ENCODE measurements at regions not wholly inside any gene's neighbourhood (a gene's known extent, or its start where the extent isn't known, plus 50 kb on each side); places are given as distances from the start of the nearest gene placed in this dataset.

GRCh38 chr12:90628213-90628612, 326.8 kb downstream of the CCER1 start:
- DNase-seq (ENCODE audit: insufficient read length) (no peak), FAIRE-seq (no peak)
- no peak for TF ChIP-seq TAF1 (IDR thresholded peaks at IDR 0.05; ENCODE audit: borderline replicate concordance, low read depth, low read length)
- no peak for TF ChIP-seq POLR2AphosphoS5 (IDR thresholded peaks at IDR 0.05; ENCODE audit: low read depth, low read length)
- TF ChIP-seq POLR2A (IDR thresholded peaks at IDR 0.05; ENCODE audit: low read depth, low read length), result no peak

- FAIRE-seq (no peak), DNase-seq (ENCODE audit: insufficient read length) (no peak)
- no peak for TF ChIP-seq POLR2AphosphoS5 (IDR thresholded peaks at IDR 0.05; ENCODE audit: low read depth, low read length)
- no peak for TF ChIP-seq POLR2A (IDR thresholded peaks at IDR 0.05; ENCODE audit: low read depth, low read length)
- TF ChIP-seq TAF1 (IDR thresholded peaks at IDR 0.05; ENCODE audit: borderline replicate concordance, low read depth, low read length), result no peak
These were observed 327.6 kb downstream of the CCER1 start for GRCh38 chr12:90627180-90627896.

DNA sequence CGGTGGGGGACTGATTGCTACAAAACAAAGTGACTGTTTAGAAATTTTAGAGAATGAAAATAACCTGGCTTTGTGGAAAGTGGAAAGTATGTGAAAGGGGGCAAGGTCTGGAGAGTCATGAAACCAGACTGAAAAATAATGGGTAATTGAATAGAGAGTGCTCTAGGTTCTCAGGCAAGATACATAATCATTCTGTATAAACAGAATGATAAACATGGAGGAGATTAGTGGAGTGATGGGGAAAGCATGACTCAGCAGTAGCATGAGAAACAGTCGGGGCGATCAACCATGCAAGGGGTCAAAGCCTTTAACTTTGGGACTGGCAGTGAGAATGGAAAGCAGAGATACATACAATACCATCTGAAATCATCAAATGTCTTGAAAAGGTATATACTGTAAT, 332.5 kb downstream of the CCER1 start:
- no peak for TF ChIP-seq POLR2A (IDR thresholded peaks at IDR 0.05; ENCODE audit: low read depth, low read length)
- no peak for TF ChIP-seq POLR2AphosphoS5 (IDR thresholded peaks at IDR 0.05; ENCODE audit: low read depth, low read length)
- no peak for TF ChIP-seq TAF1 (IDR thresholded peaks at IDR 0.05; ENCODE audit: borderline replicate concordance, low read depth, low read length)
- FAIRE-seq, result no peak
- no peak for DNase-seq (ENCODE audit: insufficient read length)

DNA sequence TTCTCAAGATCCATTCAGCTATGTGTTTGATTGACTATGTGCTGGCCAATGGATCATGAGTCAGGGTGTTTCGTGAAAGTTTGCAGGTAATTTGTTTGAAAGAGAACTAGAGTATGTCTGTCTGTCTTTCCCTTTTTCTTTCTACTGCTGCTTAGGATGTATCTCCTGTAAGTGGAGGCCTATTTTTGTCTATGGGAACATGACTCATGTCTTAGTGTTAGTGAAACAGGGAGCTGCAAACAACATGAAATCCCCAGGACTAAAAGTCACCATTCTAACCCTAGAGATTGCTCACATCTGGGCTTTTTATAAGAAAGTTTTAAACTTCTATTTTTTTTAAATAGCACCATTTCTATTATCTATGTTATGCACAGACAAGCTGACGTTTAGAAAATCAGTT, 333.0 kb downstream of the CCER1 start:
- DNase-seq (ENCODE audit: insufficient read length), result no peak
- no peak for FAIRE-seq
- TF ChIP-seq POLR2AphosphoS5 (IDR thresholded peaks at IDR 0.05; ENCODE audit: low read depth, low read length), result no peak
- TF ChIP-seq POLR2A (IDR thresholded peaks at IDR 0.05; ENCODE audit: low read depth, low read length), result no peak
- no peak for TF ChIP-seq TAF1 (IDR thresholded peaks at IDR 0.05; ENCODE audit: borderline replicate concordance, low read depth, low read length)

DNA sequence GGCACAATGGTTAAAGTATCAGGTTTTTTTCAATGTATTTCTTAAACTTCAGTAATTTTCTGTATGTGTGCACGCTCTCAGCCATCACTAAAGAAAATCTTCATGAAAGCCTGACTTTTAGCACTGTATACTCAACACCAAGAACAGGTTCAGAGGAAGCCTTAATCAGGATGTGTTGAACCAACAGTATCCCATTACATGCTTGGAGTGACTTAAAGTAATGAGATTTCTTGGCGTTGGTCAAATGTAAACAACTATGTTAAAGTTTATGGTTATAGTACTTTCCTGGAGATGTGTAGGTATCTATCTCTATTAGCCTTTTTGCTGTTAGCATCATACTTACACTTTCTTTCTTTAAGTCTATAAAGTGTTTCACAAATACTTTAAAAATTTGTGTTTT, 335.0 kb downstream of the CCER1 start:
- TF ChIP-seq POLR2AphosphoS5 (IDR thresholded peaks at IDR 0.05; ENCODE audit: low read depth, low read length) (no peak), TAF1 (IDR thresholded peaks at IDR 0.05; ENCODE audit: borderline replicate concordance, low read depth, low read length) (no peak), POLR2A (IDR thresholded peaks at IDR 0.05; ENCODE audit: low read depth, low read length) (no peak)
- FAIRE-seq, result no peak

DNA sequence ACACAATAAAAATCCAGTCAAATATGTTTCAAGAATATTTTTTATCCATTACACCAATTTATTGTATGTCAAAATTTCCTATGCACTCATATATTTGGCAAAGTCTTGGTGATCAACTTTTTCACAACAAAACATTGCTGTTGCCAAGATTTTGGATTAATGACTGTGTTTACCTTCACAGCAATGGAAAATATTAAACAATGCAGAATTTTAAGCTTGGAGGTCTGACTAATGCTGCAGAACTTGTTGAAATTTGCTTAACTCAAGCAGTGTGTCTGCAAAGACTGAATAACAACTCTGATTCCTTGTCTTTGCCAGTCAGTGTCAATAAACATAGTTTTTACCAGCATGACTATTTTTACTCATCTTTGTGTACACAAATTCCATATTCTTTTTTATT, 336.4 kb downstream of the CCER1 start:
- no peak for TF ChIP-seq POLR2A (IDR thresholded peaks at IDR 0.05; ENCODE audit: low read depth, low read length)
- TF ChIP-seq TAF1 (IDR thresholded peaks at IDR 0.05; ENCODE audit: borderline replicate concordance, low read depth, low read length), result no peak
- no peak for TF ChIP-seq POLR2AphosphoS5 (IDR thresholded peaks at IDR 0.05; ENCODE audit: low read depth, low read length)
- no peak for DNase-seq (ENCODE audit: insufficient read length)
- no peak for FAIRE-seq

More for the DNA sequence above, 335.0 kb downstream of the CCER1 start:
- DNase-seq (ENCODE audit: insufficient read length), result no peak

GRCh38 chr12:90611891-90612290, 343.1 kb downstream of the CCER1 start:
- TF ChIP-seq POLR2A (IDR thresholded peaks at IDR 0.05; ENCODE audit: low read depth, low read length) (no peak), TAF1 (IDR thresholded peaks at IDR 0.05; ENCODE audit: borderline replicate concordance, low read depth, low read length) (no peak), POLR2AphosphoS5 (IDR thresholded peaks at IDR 0.05; ENCODE audit: low read depth, low read length) (no peak)
- no peak for FAIRE-seq
- no peak for DNase-seq (ENCODE audit: insufficient read length)

GRCh38 chr12:90611048-90611447, 343.9 kb downstream of the CCER1 start:
- FAIRE-seq, result no peak
- TF ChIP-seq POLR2AphosphoS5 (IDR thresholded peaks at IDR 0.05; ENCODE audit: low read depth, low read length), result no peak
- TF ChIP-seq TAF1 (IDR thresholded peaks at IDR 0.05; ENCODE audit: borderline replicate concordance, low read depth, low read length), result no peak
- no peak for TF ChIP-seq POLR2A (IDR thresholded peaks at IDR 0.05; ENCODE audit: low read depth, low read length)
- DNase-seq (ENCODE audit: insufficient read length), result no peak

DNA sequence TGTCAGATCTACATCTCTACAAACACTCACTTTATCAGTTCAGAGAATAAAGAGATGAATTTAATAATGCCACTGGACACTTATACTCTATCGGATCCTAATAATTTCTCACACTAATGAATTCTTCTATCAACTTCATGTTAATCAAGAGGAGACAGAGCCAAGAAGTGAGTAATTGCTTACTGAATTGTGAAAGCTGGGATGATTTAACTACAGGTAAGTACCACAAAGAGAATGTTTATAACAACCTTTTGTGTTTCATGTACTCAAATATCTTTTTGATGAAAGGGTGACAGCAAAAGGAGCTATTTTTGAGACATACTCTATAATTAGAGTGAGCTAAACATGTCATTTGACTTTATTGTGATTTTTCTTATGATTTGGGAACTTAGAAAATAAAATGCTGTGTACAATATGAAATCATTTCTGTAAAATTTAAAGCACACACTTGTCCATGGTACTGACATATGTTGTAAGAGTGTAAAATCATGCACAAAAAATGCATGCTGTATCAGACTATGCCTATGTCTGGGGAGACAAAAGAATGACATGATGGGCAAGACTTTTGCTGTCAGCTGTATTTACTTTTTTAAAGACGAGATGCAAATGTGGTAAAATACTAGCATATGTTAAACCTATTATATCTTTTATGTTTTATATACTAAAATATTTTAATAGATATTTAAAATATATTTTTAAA, 361.2 kb downstream of the CCER1 start:
- DNase-seq (ENCODE audit: insufficient read length), result no peak
- TF ChIP-seq POLR2AphosphoS5 (IDR thresholded peaks at IDR 0.05; ENCODE audit: low read depth, low read length) (no peak), TAF1 (IDR thresholded peaks at IDR 0.05; ENCODE audit: borderline replicate concordance, low read depth, low read length) (no peak), POLR2A (IDR thresholded peaks at IDR 0.05; ENCODE audit: low read depth, low read length) (no peak)
- FAIRE-seq, result no peak

DNA sequence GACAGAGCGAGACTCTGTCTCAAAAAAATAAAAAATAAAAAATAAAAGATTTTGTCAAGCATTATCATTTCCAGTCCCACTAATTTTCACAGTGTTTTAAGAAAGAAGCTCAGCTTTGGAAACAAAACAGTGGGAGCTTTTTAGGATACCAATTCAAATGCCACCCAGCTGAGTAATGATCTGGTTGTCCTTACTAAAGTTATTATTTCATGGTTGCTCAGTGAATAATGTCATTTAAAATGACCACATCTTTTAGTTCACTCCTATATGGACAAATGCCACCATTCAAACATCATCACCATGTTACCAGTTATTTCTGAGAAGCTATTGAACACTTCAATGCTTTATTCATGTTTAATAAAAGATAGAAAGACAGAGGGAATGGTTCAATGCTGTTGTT, 365.0 kb downstream of the CCER1 start:
- no peak for TF ChIP-seq POLR2A (IDR thresholded peaks at IDR 0.05; ENCODE audit: low read depth, low read length)
- TF ChIP-seq POLR2AphosphoS5 (IDR thresholded peaks at IDR 0.05; ENCODE audit: low read depth, low read length), result no peak
- TF ChIP-seq TAF1 (IDR thresholded peaks at IDR 0.05; ENCODE audit: borderline replicate concordance, low read depth, low read length), result no peak
- FAIRE-seq, result no peak
- no peak for DNase-seq (ENCODE audit: insufficient read length)

- FAIRE-seq (no peak), DNase-seq (ENCODE audit: insufficient read length) (no peak)
- TF ChIP-seq TAF1 (IDR thresholded peaks at IDR 0.05; ENCODE audit: borderline replicate concordance, low read depth, low read length), result no peak
- no peak for TF ChIP-seq POLR2AphosphoS5 (IDR thresholded peaks at IDR 0.05; ENCODE audit: low read depth, low read length)
- TF ChIP-seq POLR2A (IDR thresholded peaks at IDR 0.05; ENCODE audit: low read depth, low read length), result no peak
These were observed 369.2 kb downstream of the CCER1 start for GRCh38 chr12:90585640-90586304.
